Omental fat pad (tissue), 3 donors: ENCODE measurements at regions not wholly inside any gene's neighbourhood (a gene's known extent, or its start where the extent isn't known, plus 50 kb on each side); places are given as distances from the start of the nearest gene placed in this dataset.

Experiments used
- ATAC-seq: fragments of 150-250 bp; one replicate; pipeline ENCODE4 v1.9.1; 2016; ENCODE audit warnings: mild to moderate bottlenecking, moderate library complexity; ENCODE audit not compliant: low FRiP score
- DNase-seq: peaks from one replicate; pipeline ENCODE4 v3.0.0-alpha.2; 2019; ENCODE audit warnings: low spot score
- CTCF ChIP-seq, 3 donors: fragments of 450-650 bp; IDR thresholded peaks; one replicate each; pipeline ENCODE4 v1.5.1; 2016 to 2017; ENCODE audit warnings: antibody characterized with exemption in 3 of 3, mild to moderate bottlenecking in 3 of 3, moderate library complexity in 2 of 3

- no peak for TF ChIP-seq CTCF (IDR thresholded peaks at IDR 0.05)
- ATAC-seq (no peak), DNase-seq (no peak)
Observed at GRCh38 chr22:42202669-42203068, 67.8 kb downstream of the TCF20 start.

GRCh38 chr22:42202048-42202447, 68.4 kb downstream of the TCF20 start:
- no peak for TF ChIP-seq CTCF (IDR thresholded peaks at IDR 0.05)
- DNase-seq (no peak), ATAC-seq (no peak)

- TF ChIP-seq CTCF (IDR thresholded peaks at IDR 0.05) = no peak
- ATAC-seq (no peak), DNase-seq (no peak)
Observed at GRCh38 chr22:42199025-42199424, 68.4 kb upstream of the CYP2D6 start.

GRCh38 chr22:42198226-42198625, 67.6 kb upstream of the CYP2D6 start:
- no peak for TF ChIP-seq CTCF (IDR thresholded peaks at IDR 0.05)
- ATAC-seq = no peak
- no peak for DNase-seq

GRCh38 chr22:42196454-42196853, 65.8 kb upstream of the CYP2D6 start:
- DNase-seq (no peak), ATAC-seq (no peak)

GRCh38 chr22:42194953-42195352, 64.3 kb upstream of the CYP2D6 start:
- TF ChIP-seq CTCF (IDR thresholded peaks at IDR 0.05) = no peak
- DNase-seq (no peak), ATAC-seq (no peak)

More at GRCh38 chr22:42196454-42196853, 65.8 kb upstream of the CYP2D6 start:
- no peak for TF ChIP-seq CTCF (IDR thresholded peaks at IDR 0.05)

GRCh38 chr22:42194104-42194851, 63.7 kb upstream of the CYP2D6 start:
- TF ChIP-seq CTCF (IDR thresholded peaks at IDR 0.05) = no peak
- no peak for DNase-seq

More at GRCh38 chr22:42194104-42194851, 63.7 kb upstream of the CYP2D6 start:
- no peak for ATAC-seq
